ENCODE measurements at regions not wholly inside any gene's neighbourhood (a gene's known extent, or its start where the extent isn't known, plus 50 kb on each side); places are given as distances from the start of the nearest gene placed in this dataset.

- Histone ChIP-seq H2BK12ac (ENCODE audit: low read depth, low read length) (0 out of 2 replicates have a peak overlapping the region, but pooled peaks have one; percentile 11), H2BK15ac (ENCODE audit: low read length) (no peak overlapping the region), H3K56ac (replicated peaks; ENCODE audit: insufficient read length, low read depth, low read length) (no peak overlapping the region), H3K23ac (ENCODE audit: insufficient read length) (no peak overlapping the region), H3K18ac (ENCODE audit: extremely low read depth, low read length) (no peak overlapping the region), H3K14ac (ENCODE audit: insufficient read length) (no peak overlapping the region), H4K91ac (replicated peaks; ENCODE audit: insufficient read length, low read length) (no peak overlapping the region), H3K4me1 (replicated peaks in 1 of 4; ENCODE audit: control insufficient read depth in 3 of 4, insufficient read depth in 4 of 4, low read length in 3 of 4) (peaks cover 0 to 13% (median 3%) of the 10 kb centered on the region in 4 experiments; a peak in 4 of 7 replicates), H3K4me3 (ENCODE audit: extremely low read depth in 1 of 4, insufficient read depth in 2 of 4, low read depth in 3 of 4, low read length in 4 of 4) (no peak overlapping the region), H3K9me3 (ENCODE audit: insufficient read depth in 2 of 2, low read depth in 1 of 2, low read length in 1 of 2) (no peaks in the 10 kb centered on the region), H3K23me2 (ENCODE audit: low read depth, low read length) (no peaks in the 10 kb centered on the region), H3K4me2 (ENCODE audit: insufficient read depth in 1 of 2, low read depth in 2 of 2, low read length in 2 of 2) (no peak overlapping the region), H2BK20ac (ENCODE audit: low read length) (no peak overlapping the region), H2BK5ac (ENCODE audit: low read depth, low read length) (peak overlapping the region; percentile 8; the same call in 1 of the 2 replicates), H2BK120ac (replicated peaks; ENCODE audit: low read depth, low read length) (no peak overlapping the region), H3K79me2 (ENCODE audit: control insufficient read depth in 1 of 2, insufficient read depth in 2 of 2, low read length in 2 of 2) (no peaks in the 10 kb centered on the region), H4K5ac (ENCODE audit: insufficient read length, low read depth, low read length) (no peak overlapping the region), H3K9ac (replicated peaks in 1 of 4; ENCODE audit: extremely low read depth in 1 of 4, low read depth in 3 of 4, low read length in 3 of 4) (no peak overlapping the region), H3K27me3 (replicated peaks in 1 of 4; ENCODE audit: control insufficient read depth in 3 of 4, extremely low read depth in 1 of 4, insufficient read depth in 3 of 4, low read length in 3 of 4) (peaks cover 0 to 3% (median 0%) of the 10 kb centered on the region in 4 experiments; a peak in 2 of 7 replicates), H2AFZ (ENCODE audit: low read length) (peak overlapping the region; percentile 43; the same call in 1 of the 2 replicates), H4K20me1 (replicated peaks in 1 of 2; ENCODE audit: control insufficient read depth in 1 of 2, insufficient read depth in 2 of 2, low read length in 2 of 2) (no peaks in the 10 kb centered on the region), H3K36me3 (ENCODE audit: control insufficient read depth in 2 of 4, insufficient read depth in 4 of 4, low read length in 3 of 4) (no peaks in the 10 kb centered on the region), H3K27ac (ENCODE audit: low read depth, low read length) (no peak overlapping the region), H3K79me1 (ENCODE audit: low read depth, low read length) (no peaks in the 10 kb centered on the region), H4K8ac (ENCODE audit: extremely low read depth, insufficient read depth, low read length) (no peak overlapping the region), H2AK5ac (ENCODE audit: low read depth, low read length) (no peak overlapping the region), H3K4ac (replicated peaks; ENCODE audit: insufficient read length, low read depth, low read length) (no peak overlapping the region)
- POLR2A ChIA-PET (ENCODE audit: partially characterized antibody), result no interaction called here
- FAIRE-seq, result no peak
- 81% methylated on average over 14 of the region's 14 CpGs; no CpG with 5 or more reads in 1 of the 2 experiments for WGBS, 2 experiments (ENCODE audit: extremely low coverage in 1 of 2, insufficient coverage in 1 of 2, insufficient read length in 1 of 2, insufficient replicate concordance in 2 of 2, low coverage in 1 of 2, low lambda C conversion rate in 2 of 2, missing lambda C conversion rate in 1 of 2)
- TF ChIP-seq RXRA (IDR thresholded peaks at IDR 0.05; ENCODE audit: insufficient read depth, low read depth, low read length), result no peak
- no peak for TF ChIP-seq SIN3A (conservative IDR thresholded peaks at IDR 0.05 in 1 of 2, IDR thresholded peaks at IDR 0.05 in 1 of 2; ENCODE audit: low read depth in 1 of 2, low read length in 2 of 2)
- no peak for TF ChIP-seq GABPA (IDR thresholded peaks at IDR 0.05; ENCODE audit: borderline replicate concordance, insufficient read depth, low read length)
- TF ChIP-seq TAF7 (optimal IDR thresholded peaks at IDR 0.05; ENCODE audit: borderline replicate concordance, low read depth, low read length), result no peak
- TF ChIP-seq TBP (IDR thresholded peaks at IDR 0.05; ENCODE audit: low read depth, low read length), result no peak
- no peak for TF ChIP-seq TEAD4 (IDR thresholded peaks at IDR 0.05; ENCODE audit: low read depth, low read length)
- TF ChIP-seq SP1 (IDR thresholded peaks at IDR 0.05; ENCODE audit: low read depth, low read length), result no peak
- no peak for TF ChIP-seq NANOG (IDR thresholded peaks at IDR 0.05; ENCODE audit: insufficient read depth, low read depth, low read length, poor library complexity, severe bottlenecking)
- CTCF ChIA-PET (ENCODE audit: partially characterized antibody), result interaction anchor here (0.7 to 5.4 kb wide), 9 partner anchors 10 to 192 kb away, joined by 3 to 45 read pairs (median 4); no protein-coding TSS in a partner anchor
- DNase-seq (ENCODE audit: low read depth in 1 of 2, low spot score in 2 of 2), result no peak
Measured at GRCh38 chr1:55326496-55327243, 111.5 kb upstream of the USP24 start.
